ENCODE measurements at regions not wholly inside any gene's neighbourhood (a gene's known extent, or its start where the extent isn't known, plus 50 kb on each side); places are given as distances from the start of the nearest gene placed in this dataset.

- WGBS, 2 experiments (ENCODE audit: insufficient coverage in 2 of 2): no CpG with 5 or more reads among the region's 1 CpG
Measured at GRCh38 chr9:16115994-16116393, 563.2 kb downstream of the CCDC171 start.

GRCh38 chr9:16118043-16118442 is 565.2 kb downstream of the CCDC171 start:
- WGBS, 2 experiments (ENCODE audit: insufficient coverage in 2 of 2): no CpG with 5 or more reads among the region's 2 CpGs
- Histone ChIP-seq H3K4me1 (ENCODE audit: control insufficient read depth, insufficient read depth, low read length, poor library complexity, severe bottlenecking) (peaks cover 34% of the 10 kb centered on the region), H3K9me3 (ENCODE audit: control insufficient read depth, low read length) (no peaks in the 10 kb centered on the region), H3K36me3 (ENCODE audit: control insufficient read depth, insufficient read depth, low read length) (no peaks in the 10 kb centered on the region), H3K4me3 (ENCODE audit: extremely low read depth, insufficient read depth, low read length, poor library complexity, severe bottlenecking) (no peak overlapping the region), H3K27ac (ENCODE audit: low read depth, low read length, severe bottlenecking) (no peak overlapping the region)

More at GRCh38 chr9:16115994-16116393, 563.2 kb downstream of the CCDC171 start:
- Histone ChIP-seq H3K36me3 (ENCODE audit: control insufficient read depth, insufficient read depth, low read length) (no peaks in the 10 kb centered on the region), H3K27ac (ENCODE audit: low read depth, low read length, severe bottlenecking) (no peak overlapping the region), H3K4me3 (ENCODE audit: extremely low read depth, insufficient read depth, low read length, poor library complexity, severe bottlenecking) (no peak overlapping the region), H3K4me1 (ENCODE audit: control insufficient read depth, insufficient read depth, low read length, poor library complexity, severe bottlenecking) (peaks cover 16% of the 10 kb centered on the region), H3K9me3 (ENCODE audit: control insufficient read depth, low read length) (no peaks in the 10 kb centered on the region)

- no peaks in the 10 kb centered on the region for H3K9me3 ChIP-seq (ENCODE audit: control insufficient read depth, low read length)
- WGBS, 2 experiments (ENCODE audit: insufficient coverage in 2 of 2): 92 to 100% methylated on average over 2 to 5 of the region's 7 CpGs
- H3K36me3 ChIP-seq (ENCODE audit: control insufficient read depth, insufficient read depth, low read length): no peaks in the 10 kb centered on the region
- H3K4me3 ChIP-seq (ENCODE audit: extremely low read depth, insufficient read depth, low read length, poor library complexity, severe bottlenecking): no peak overlapping the region
- peaks cover 34% of the 10 kb centered on the region for H3K4me1 ChIP-seq (ENCODE audit: control insufficient read depth, insufficient read depth, low read length, poor library complexity, severe bottlenecking)
- peak overlapping the region; percentile 4 for H3K27ac ChIP-seq (ENCODE audit: low read depth, low read length, severe bottlenecking)
Measured at GRCh38 chr9:16119261-16120230, 566.7 kb downstream of the CCDC171 start.

- no peaks in the 10 kb centered on the region for H3K36me3 ChIP-seq (ENCODE audit: control insufficient read depth, insufficient read depth, low read length)
- WGBS, 2 experiments (ENCODE audit: insufficient coverage in 2 of 2): 70 to 78% methylated on average over 3 to 4 of the region's 4 CpGs
- H3K4me1 ChIP-seq (ENCODE audit: control insufficient read depth, insufficient read depth, low read length, poor library complexity, severe bottlenecking): peaks cover 34% of the 10 kb centered on the region
- no peak overlapping the region for H3K4me3 ChIP-seq (ENCODE audit: extremely low read depth, insufficient read depth, low read length, poor library complexity, severe bottlenecking)
- no peak overlapping the region for H3K27ac ChIP-seq (ENCODE audit: low read depth, low read length, severe bottlenecking)
- no peaks in the 10 kb centered on the region for H3K9me3 ChIP-seq (ENCODE audit: control insufficient read depth, low read length)
Measured at GRCh38 chr9:16120231-16120641, 567.4 kb downstream of the CCDC171 start.

- Histone ChIP-seq H3K9me3 (ENCODE audit: control insufficient read depth, low read length) (no peaks in the 10 kb centered on the region), H3K36me3 (ENCODE audit: control insufficient read depth, insufficient read depth, low read length) (no peaks in the 10 kb centered on the region), H3K4me1 (ENCODE audit: control insufficient read depth, insufficient read depth, low read length, poor library complexity, severe bottlenecking) (peaks cover 34% of the 10 kb centered on the region), H3K27ac (ENCODE audit: low read depth, low read length, severe bottlenecking) (no peak overlapping the region), H3K4me3 (ENCODE audit: extremely low read depth, insufficient read depth, low read length, poor library complexity, severe bottlenecking) (no peak overlapping the region)
- 94 to 95% methylated on average over 4 to 5 of the region's 7 CpGs for WGBS, 2 experiments (ENCODE audit: insufficient coverage in 2 of 2)
Measured at GRCh38 chr9:16120727-16121126, 567.9 kb downstream of the CCDC171 start.

GRCh38 chr9:16121168-16121567 is 568.3 kb downstream of the CCDC171 start:
- Histone ChIP-seq H3K27ac (ENCODE audit: low read depth, low read length, severe bottlenecking) (no peak overlapping the region), H3K9me3 (ENCODE audit: control insufficient read depth, low read length) (no peaks in the 10 kb centered on the region), H3K36me3 (ENCODE audit: control insufficient read depth, insufficient read depth, low read length) (no peaks in the 10 kb centered on the region), H3K4me3 (ENCODE audit: extremely low read depth, insufficient read depth, low read length, poor library complexity, severe bottlenecking) (no peak overlapping the region), H3K4me1 (ENCODE audit: control insufficient read depth, insufficient read depth, low read length, poor library complexity, severe bottlenecking) (peaks cover 34% of the 10 kb centered on the region)
- WGBS, 2 experiments (ENCODE audit: insufficient coverage in 2 of 2): 80 to 93% methylated on average over 2 to 4 of the region's 9 CpGs

GRCh38 chr9:16121601-16122286 is 568.9 kb downstream of the CCDC171 start:
- Histone ChIP-seq H3K27ac (ENCODE audit: low read depth, low read length, severe bottlenecking) (peak overlapping the region; percentile 68), H3K36me3 (ENCODE audit: control insufficient read depth, insufficient read depth, low read length) (no peaks in the 10 kb centered on the region), H3K4me1 (ENCODE audit: control insufficient read depth, insufficient read depth, low read length, poor library complexity, severe bottlenecking) (peaks cover 36% of the 10 kb centered on the region), H3K9me3 (ENCODE audit: control insufficient read depth, low read length) (no peaks in the 10 kb centered on the region), H3K4me3 (ENCODE audit: extremely low read depth, insufficient read depth, low read length, poor library complexity, severe bottlenecking) (no peak overlapping the region)
- 93 to 94% methylated on average over 3 to 5 of the region's 7 CpGs for WGBS, 2 experiments (ENCODE audit: insufficient coverage in 2 of 2)

- no peak overlapping the region for H3K27ac ChIP-seq (ENCODE audit: low read depth, low read length, severe bottlenecking)
- H3K4me3 ChIP-seq (ENCODE audit: extremely low read depth, insufficient read depth, low read length, poor library complexity, severe bottlenecking): no peak overlapping the region
- H3K9me3 ChIP-seq (ENCODE audit: control insufficient read depth, low read length): peaks cover 7% of the 10 kb centered on the region
- WGBS, 2 experiments (ENCODE audit: insufficient coverage in 2 of 2): 92 to 100% methylated on average over 1 to 2 of the region's 2 CpGs
- peaks cover 24% of the 10 kb centered on the region for H3K4me1 ChIP-seq (ENCODE audit: control insufficient read depth, insufficient read depth, low read length, poor library complexity, severe bottlenecking)
- H3K36me3 ChIP-seq (ENCODE audit: control insufficient read depth, insufficient read depth, low read length): no peaks in the 10 kb centered on the region
Measured at GRCh38 chr9:16125629-16126028, 572.8 kb downstream of the CCDC171 start.

GRCh38 chr9:16126042-16126441 is 573.2 kb downstream of the CCDC171 start:
- Histone ChIP-seq H3K36me3 (ENCODE audit: control insufficient read depth, insufficient read depth, low read length) (no peaks in the 10 kb centered on the region), H3K9me3 (ENCODE audit: control insufficient read depth, low read length) (peaks cover 7% of the 10 kb centered on the region), H3K4me1 (ENCODE audit: control insufficient read depth, insufficient read depth, low read length, poor library complexity, severe bottlenecking) (peaks cover 20% of the 10 kb centered on the region), H3K4me3 (ENCODE audit: extremely low read depth, insufficient read depth, low read length, poor library complexity, severe bottlenecking) (no peak overlapping the region), H3K27ac (ENCODE audit: low read depth, low read length, severe bottlenecking) (no peak overlapping the region)
- WGBS, 2 experiments (ENCODE audit: insufficient coverage in 2 of 2): 67% methylated on average over 1 of the region's 2 CpGs; no CpG with 5 or more reads in 1 of the 2 experiments

GRCh38 chr9:16128003-16128402 is 575.2 kb downstream of the CCDC171 start:
- Histone ChIP-seq H3K36me3 (ENCODE audit: control insufficient read depth, insufficient read depth, low read length) (no peaks in the 10 kb centered on the region), H3K27ac (ENCODE audit: low read depth, low read length, severe bottlenecking) (no peak overlapping the region), H3K4me3 (ENCODE audit: extremely low read depth, insufficient read depth, low read length, poor library complexity, severe bottlenecking) (no peak overlapping the region), H3K9me3 (ENCODE audit: control insufficient read depth, low read length) (peaks cover 7% of the 10 kb centered on the region), H3K4me1 (ENCODE audit: control insufficient read depth, insufficient read depth, low read length, poor library complexity, severe bottlenecking) (peaks cover 3% of the 10 kb centered on the region)
- 99 to 100% methylated on average over 2 to 6 of the region's 6 CpGs for WGBS, 2 experiments (ENCODE audit: insufficient coverage in 2 of 2)
